ENCODE measurements at regions not wholly inside any gene's neighbourhood (a gene's known extent, or its start where the extent isn't known, plus 50 kb on each side); places are given as distances from the start of the nearest gene placed in this dataset.

DNA sequence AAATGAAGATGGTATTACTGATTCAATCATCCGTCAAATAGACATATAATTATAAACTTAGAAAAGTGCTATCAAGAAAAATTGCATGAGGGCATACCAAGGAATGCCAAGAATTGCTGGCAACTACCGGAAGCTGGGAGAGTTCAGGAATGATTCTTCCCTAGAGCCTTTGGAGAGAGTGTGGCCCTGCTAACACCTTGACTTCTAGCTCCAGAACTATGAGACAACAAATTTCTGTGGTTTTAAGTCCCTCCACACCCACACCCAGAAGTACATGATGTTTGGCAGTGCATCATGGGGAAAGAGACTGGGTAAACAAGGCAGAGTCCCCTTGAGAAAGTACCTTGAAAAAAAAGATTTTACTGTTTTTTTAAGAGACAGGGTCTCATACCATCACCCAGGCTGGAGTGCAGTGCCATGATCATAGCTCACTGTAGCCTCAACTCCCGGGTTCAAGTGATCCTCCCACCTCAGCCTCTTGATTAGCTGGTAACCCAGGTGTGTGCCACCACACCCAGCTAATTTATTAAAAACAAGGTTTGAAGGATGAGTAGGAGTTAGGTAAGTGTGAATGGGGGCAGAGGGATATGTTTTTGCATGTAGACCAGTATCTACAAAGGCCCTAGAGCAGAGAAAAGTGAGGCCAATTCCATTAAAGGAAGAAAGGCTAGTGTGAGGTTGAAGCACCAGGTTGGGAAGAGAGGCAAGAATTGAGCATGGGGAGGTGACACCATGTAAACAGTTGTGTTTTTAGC, 53.1 kb downstream of the GSX2 start:
- Mint-ChIP-seq H3K9me3 (ENCODE audit: unreplicated experiment) (peaks cover 7% of the 10 kb centered on the region), H3K4me3 (ENCODE audit: unreplicated experiment) (no peak overlapping the region), H3K4me1 (ENCODE audit: low read depth, unreplicated experiment) (peaks cover 17% of the 10 kb centered on the region), H3K27ac (ENCODE audit: unreplicated experiment) (peak overlapping the region; percentile 75), H3K27me3 (ENCODE audit: low read depth, unreplicated experiment) (peaks cover 8% of the 10 kb centered on the region), H3K36me3 (ENCODE audit: low read depth, unreplicated experiment) (no peaks in the 10 kb centered on the region)
- H3K4me3 ChIP-seq (ENCODE audit: insufficient read depth, low read depth, low read length), result no peak overlapping the region
- H3K9me3 ChIP-seq (ENCODE audit: insufficient read depth, low read depth, low read length), result peaks cover 6% of the 10 kb centered on the region
- H3K4me1 ChIP-seq (ENCODE audit: insufficient read depth, low read length), result peaks cover 8% of the 10 kb centered on the region
- peak; percentile 79 for FAIRE-seq
- H3K9ac ChIP-seq (ENCODE audit: low read length), result no peak overlapping the region
- no peak overlapping the region for H2AFZ ChIP-seq (ENCODE audit: low read depth, low read length)
- no peak for TF ChIP-seq EZH2 (IDR thresholded peaks at IDR 0.05; ENCODE audit: insufficient read depth, low read length)
- TF ChIP-seq, protein P1, sequence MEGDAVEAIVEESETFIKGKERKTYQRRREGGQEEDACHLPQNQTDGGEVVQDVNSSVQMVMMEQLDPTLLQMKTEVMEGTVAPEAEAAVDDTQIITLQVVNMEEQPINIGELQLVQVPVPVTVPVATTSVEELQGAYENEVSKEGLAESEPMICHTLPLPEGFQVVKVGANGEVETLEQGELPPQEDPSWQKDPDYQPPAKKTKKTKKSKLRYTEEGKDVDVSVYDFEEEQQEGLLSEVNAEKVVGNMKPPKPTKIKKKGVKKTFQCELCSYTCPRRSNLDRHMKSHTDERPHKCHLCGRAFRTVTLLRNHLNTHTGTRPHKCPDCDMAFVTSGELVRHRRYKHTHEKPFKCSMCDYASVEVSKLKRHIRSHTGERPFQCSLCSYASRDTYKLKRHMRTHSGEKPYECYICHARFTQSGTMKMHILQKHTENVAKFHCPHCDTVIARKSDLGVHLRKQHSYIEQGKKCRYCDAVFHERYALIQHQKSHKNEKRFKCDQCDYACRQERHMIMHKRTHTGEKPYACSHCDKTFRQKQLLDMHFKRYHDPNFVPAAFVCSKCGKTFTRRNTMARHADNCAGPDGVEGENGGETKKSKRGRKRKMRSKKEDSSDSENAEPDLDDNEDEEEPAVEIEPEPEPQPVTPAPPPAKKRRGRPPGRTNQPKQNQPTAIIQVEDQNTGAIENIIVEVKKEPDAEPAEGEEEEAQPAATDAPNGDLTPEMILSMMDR (IDR thresholded peaks at IDR 0.05; ENCODE audit: insufficient read depth, low read depth, low read length), result no peak
- H3K27ac ChIP-seq (ENCODE audit: low read depth, low read length), result peak overlapping the region; percentile 18
- no peaks in the 10 kb centered on the region for H3K27me3 ChIP-seq (ENCODE audit: insufficient read depth, low read length)
- H3K36me3 ChIP-seq (ENCODE audit: insufficient read depth, low read length), result no peaks in the 10 kb centered on the region
- H4K20me1 ChIP-seq (ENCODE audit: insufficient read depth, low read length), result no peaks in the 10 kb centered on the region
- peak overlapping the region; percentile 21 for H3K4me2 ChIP-seq (ENCODE audit: low read length)
- DNase-seq (ENCODE audit: low read depth), result peak; percentile 88
- H3K79me2 ChIP-seq (ENCODE audit: insufficient read depth, low read length), result no peaks in the 10 kb centered on the region

DNA sequence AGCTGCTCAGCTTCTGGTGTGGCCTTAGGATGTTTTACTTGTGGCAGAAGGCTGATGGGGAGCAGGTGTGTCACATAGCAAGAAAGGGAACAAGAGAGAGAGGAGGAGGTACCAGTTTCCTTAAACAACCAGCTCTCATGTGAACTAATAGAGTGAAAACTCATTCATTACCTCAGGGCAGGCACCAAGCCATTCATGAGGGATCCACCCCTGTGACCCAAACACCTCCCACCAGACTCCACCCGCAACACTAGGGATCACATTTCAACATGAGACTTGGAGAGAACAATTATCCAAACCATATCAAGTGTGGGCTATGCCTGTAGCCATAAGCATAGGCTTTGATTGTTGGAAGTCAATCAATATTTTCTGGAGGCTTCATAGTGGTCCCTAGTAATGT, 56.0 kb downstream of the GSX2 start:
- Histone ChIP-seq H3K27ac (ENCODE audit: low read depth, low read length) (no peak overlapping the region), H3K27me3 (ENCODE audit: insufficient read depth, low read length) (no peaks in the 10 kb centered on the region), H3K4me2 (ENCODE audit: low read length) (no peak overlapping the region), H3K36me3 (ENCODE audit: insufficient read depth, low read length) (no peaks in the 10 kb centered on the region), H3K9me3 (ENCODE audit: insufficient read depth, low read depth, low read length) (no peaks in the 10 kb centered on the region), H3K4me1 (ENCODE audit: insufficient read depth, low read length) (peaks cover 8% of the 10 kb centered on the region), H3K79me2 (ENCODE audit: insufficient read depth, low read length) (no peaks in the 10 kb centered on the region), H3K4me3 (ENCODE audit: insufficient read depth, low read depth, low read length) (no peak overlapping the region), H2AFZ (ENCODE audit: low read depth, low read length) (no peak overlapping the region), H3K9ac (ENCODE audit: low read length) (no peak overlapping the region), H4K20me1 (ENCODE audit: insufficient read depth, low read length) (no peaks in the 10 kb centered on the region)
- peaks cover 4% of the 10 kb centered on the region for H3K27me3 Mint-ChIP-seq (ENCODE audit: low read depth, unreplicated experiment)
- FAIRE-seq (no peak), DNase-seq (ENCODE audit: low read depth) (no peak)
- H3K9me3 Mint-ChIP-seq (ENCODE audit: unreplicated experiment), result no peaks in the 10 kb centered on the region
- H3K4me1 Mint-ChIP-seq (ENCODE audit: low read depth, unreplicated experiment), result peaks cover 17% of the 10 kb centered on the region
- H3K4me3 Mint-ChIP-seq (ENCODE audit: unreplicated experiment), result no peak overlapping the region
- H3K36me3 Mint-ChIP-seq (ENCODE audit: low read depth, unreplicated experiment), result no peaks in the 10 kb centered on the region
- TF ChIP-seq, protein P1 (IDR thresholded peaks at IDR 0.05; ENCODE audit: insufficient read depth, low read depth, low read length), result no peak
- TF ChIP-seq EZH2 (IDR thresholded peaks at IDR 0.05; ENCODE audit: insufficient read depth, low read length), result no peak
- H3K27ac Mint-ChIP-seq (ENCODE audit: unreplicated experiment), result no peak overlapping the region

DNA sequence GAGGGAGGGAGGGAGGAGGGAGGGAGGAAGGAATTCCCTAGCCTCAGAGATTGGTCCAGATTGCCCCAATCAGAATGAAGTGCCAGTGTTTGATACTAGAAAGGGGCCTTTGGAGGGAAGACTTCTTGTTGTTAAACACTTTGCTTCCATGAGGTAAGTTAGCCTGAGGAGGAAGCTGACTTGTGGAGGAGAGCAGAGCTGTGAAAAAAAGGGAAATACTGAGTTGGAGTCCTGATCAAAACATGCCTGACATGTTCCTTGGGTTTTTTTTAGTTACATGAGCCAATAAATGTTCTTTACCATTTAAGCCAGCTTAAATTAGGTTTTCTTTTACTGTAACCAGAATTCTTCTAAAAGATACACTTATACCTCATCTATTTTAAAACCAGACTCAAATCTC, 57.6 kb downstream of the GSX2 start:
- Mint-ChIP-seq H3K4me1 (ENCODE audit: low read depth, unreplicated experiment) (peaks cover 11% of the 10 kb centered on the region), H3K9me3 (ENCODE audit: unreplicated experiment) (no peaks in the 10 kb centered on the region), H3K27ac (ENCODE audit: unreplicated experiment) (no peak overlapping the region), H3K36me3 (ENCODE audit: low read depth, unreplicated experiment) (no peaks in the 10 kb centered on the region), H3K27me3 (ENCODE audit: low read depth, unreplicated experiment) (peaks cover 2% of the 10 kb centered on the region), H3K4me3 (ENCODE audit: unreplicated experiment) (no peak overlapping the region)
- Histone ChIP-seq H3K9ac (ENCODE audit: low read length) (no peak overlapping the region), H3K27ac (ENCODE audit: low read depth, low read length) (no peak overlapping the region), H2AFZ (ENCODE audit: low read depth, low read length) (no peak overlapping the region), H3K27me3 (ENCODE audit: insufficient read depth, low read length) (no peaks in the 10 kb centered on the region), H3K4me1 (ENCODE audit: insufficient read depth, low read length) (peaks cover 8% of the 10 kb centered on the region), H3K4me3 (ENCODE audit: insufficient read depth, low read depth, low read length) (no peak overlapping the region), H3K79me2 (ENCODE audit: insufficient read depth, low read length) (no peaks in the 10 kb centered on the region), H3K36me3 (ENCODE audit: insufficient read depth, low read length) (no peaks in the 10 kb centered on the region), H3K4me2 (ENCODE audit: low read length) (no peak overlapping the region), H4K20me1 (ENCODE audit: insufficient read depth, low read length) (no peaks in the 10 kb centered on the region), H3K9me3 (ENCODE audit: insufficient read depth, low read depth, low read length) (no peaks in the 10 kb centered on the region)
- DNase-seq (ENCODE audit: low read depth) (no peak), FAIRE-seq (no peak)
- TF ChIP-seq EZH2 (IDR thresholded peaks at IDR 0.05; ENCODE audit: insufficient read depth, low read length), result no peak
- TF ChIP-seq, protein P1 (IDR thresholded peaks at IDR 0.05; ENCODE audit: insufficient read depth, low read depth, low read length), result no peak
